DMS153 treated with DMSO at 0.1 percent for 48 hours (cell line): ENCODE measurements at regions not wholly inside any gene's neighbourhood (a gene's known extent, or its start where the extent isn't known, plus 50 kb on each side); places are given as distances from the start of the nearest gene placed in this dataset.
"Not testable (repeated sequence)": the region's sequence is repeated elsewhere in the genome, so short reads cannot be mapped to it uniquely, and the experiment has no call there.

Source experiments
- DNase-seq: peaks from one replicate; lab custom pipeline; 2025; ENCODE audit not compliant: unreplicated experiment; lab: John Stamatoyannopoulos, UW

DNA sequence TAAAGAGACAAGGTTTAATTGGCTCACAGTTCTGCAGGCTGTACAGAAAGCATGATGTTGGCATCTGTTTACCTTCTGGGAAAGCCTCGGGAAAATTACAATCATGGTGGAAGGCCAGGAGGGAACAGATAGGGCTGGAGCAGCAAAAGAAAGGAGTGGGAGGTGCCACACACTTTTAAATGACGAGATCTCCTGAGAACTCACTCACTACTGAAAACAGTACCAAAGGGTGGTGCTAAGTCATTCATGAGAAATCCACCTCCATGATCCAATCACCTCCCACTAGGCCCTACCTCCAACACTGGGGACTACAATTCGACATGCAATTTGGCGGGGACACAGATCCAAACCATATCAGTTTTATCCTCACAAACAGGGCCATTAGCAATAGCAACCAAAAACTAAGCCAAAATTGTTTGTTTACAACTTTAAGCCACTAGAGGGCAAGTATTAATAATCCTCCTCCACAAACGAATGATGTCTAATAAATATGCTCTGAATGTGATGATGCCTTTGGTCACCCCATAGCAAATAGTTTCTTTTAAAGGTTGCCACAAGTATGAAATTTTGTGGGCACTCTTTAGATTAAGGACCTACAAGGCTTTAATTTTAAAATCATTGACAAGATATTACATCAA, 129.2 kb upstream of the NRBF2 start:
- no peak for DNase-seq

DNA sequence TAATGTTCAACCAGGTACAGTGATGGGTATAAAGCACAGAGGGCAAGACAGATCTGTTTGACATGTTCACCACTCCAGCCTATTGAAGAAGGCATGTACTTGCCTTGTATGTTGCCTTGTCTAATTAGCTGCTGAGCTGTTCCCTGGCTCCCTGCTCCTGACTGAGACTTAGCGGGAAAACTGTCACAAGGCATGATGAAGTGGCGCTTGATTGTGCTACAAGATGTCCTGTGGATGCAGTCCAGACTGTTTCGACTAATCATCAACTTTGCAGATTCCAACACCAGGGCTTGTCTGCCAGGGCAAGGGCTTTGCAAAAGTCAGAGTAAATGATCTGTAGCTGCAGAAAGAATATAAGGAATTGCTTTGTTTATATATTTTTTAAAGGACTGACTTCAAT, 136.2 kb upstream of the NRBF2 start:
- no peak for DNase-seq

DNA sequence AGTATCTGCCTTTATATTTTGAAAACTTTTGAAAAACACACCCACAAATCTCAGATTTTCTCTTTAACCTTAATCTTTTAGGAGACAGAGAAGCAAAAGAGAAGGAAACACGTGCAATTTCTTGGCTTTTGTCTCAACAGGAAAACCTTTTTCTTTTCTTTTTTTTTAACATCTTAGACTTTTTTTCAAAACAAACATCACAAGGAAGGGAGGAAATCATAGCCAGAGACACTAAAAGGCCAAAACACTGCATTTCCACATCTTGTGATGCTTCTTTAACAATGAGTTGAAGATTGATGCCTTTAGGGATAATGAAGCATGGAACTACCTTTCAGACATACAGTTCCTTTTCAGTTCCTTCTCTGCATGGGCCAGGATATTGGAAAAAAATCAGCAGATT, 136.6 kb upstream of the NRBF2 start:
- no peak for DNase-seq

DNA sequence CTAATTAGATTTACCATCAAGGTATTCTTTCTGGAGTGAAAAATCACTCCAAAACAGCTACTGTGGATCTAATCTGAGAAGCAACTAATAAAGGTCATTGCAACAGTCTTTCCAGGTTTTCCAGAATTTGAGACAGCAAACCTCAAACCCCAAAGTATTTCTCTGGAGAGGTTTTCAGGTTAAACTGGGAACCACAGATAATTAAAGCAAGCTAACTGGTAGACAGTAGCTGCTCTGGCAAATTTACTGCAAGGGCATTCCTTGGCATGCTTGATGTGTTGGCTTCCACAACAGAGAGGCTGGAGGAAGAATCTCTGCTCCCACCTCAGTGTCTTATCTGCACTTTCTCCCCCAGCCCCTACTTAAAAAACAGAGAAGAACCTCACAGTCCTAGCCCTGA, 140.0 kb upstream of the NRBF2 start:
- DNase-seq, result no peak

DNA sequence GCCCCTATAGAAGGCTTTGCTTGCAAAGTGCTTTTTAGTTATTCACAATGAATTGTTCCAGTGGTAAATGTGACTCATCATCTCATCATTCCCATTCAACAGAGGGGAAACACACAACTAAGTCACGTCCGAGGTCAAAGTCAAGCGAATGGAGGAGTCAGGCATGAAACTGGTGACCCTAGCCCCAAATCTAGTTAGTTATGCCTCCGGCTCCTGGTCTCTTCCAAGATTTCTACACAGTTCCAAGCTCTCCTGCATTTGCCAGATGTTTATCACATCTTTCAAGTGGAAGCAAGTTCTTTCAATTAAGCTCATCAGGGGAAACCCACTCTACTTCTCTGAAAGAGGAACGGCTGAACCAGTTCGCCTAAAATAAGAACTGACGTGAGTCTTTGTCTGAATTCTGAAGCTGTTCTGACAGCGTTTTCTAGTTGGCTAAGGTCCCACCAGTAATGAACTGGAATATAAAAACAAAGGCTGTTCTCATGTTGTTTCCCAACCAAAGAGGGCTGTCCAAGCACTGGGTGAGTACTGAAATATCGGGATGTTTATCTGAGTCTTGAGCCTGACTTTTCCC, 140.9 kb upstream of the NRBF2 start:
- DNase-seq, result no peak

DNA sequence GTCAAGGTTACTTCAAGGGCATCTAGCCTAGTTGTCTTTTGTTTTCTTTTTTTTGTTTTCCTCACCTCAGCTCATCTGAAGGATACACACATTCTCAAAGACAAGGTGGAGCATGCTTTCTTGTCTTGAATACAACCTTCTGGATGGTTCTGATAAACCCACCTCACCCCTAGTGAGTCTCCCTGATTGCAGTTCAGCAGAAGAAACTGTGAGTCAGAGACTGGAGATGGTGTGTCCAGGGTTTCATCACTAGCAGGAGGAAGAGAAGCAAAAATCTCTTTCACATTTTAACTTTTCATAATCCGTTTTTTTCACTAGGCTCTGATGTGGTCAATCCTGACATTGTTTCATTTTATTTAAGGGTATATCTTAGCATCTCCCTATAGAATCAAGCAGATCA, 143.0 kb upstream of the NRBF2 start:
- no peak for DNase-seq

DNA sequence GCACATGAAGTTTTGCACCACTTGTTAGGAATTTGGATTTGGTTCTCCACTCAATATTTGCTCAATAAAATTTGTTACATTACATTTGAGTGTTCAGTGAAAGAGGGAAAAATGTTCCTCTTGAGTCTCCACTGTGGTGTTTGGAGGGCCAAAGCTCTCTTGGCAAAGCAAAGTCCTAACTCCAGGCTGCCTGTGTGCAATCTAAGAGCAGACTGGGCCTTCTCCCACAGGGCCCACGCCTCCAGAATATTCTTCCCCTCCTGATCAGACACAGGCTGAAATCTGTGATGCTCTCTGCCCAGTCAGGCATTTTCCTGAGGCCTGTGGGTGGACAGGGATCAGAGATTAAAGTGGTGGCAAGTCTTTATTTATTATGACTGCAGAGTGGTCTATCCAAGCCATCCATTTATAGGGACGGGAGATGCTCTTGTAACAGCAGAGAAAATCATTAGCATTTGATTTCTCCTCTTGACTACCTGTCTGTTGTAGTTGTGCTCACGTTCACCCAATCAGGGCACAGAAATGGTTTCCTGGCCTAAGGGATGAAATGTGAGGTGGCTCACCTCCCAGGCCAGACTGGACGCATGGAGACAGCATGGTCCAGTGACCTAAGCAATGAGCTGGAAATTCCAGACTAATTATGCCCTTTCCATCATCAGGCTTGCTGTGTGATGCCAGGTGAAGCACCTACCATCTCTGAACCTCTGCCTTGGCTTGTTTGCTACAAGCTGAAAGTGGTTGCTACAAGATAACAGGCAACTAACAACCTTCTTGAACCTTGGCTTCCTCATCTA, 147.1 kb upstream of the NRBF2 start:
- DNase-seq, result no peak

DNA sequence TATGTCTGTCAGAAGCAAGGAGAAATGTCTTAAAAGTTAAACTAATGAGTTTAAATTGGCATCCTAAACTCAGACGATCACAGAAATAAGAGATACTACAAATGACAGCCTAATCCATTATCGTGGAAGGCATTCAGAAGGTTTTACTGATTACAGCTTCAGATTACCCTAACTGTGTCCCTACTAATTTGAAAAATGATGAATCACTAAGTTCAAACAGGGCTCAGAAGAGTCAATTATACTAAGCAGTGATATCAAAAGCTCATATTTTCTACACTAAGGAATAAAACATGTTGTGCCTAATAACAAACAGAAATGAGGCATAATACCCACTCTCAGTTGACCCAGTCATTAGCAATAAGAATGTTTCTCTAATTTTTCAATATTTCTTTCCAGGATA, 152.0 kb upstream of the NRBF2 start:
- DNase-seq, result no peak

DNA sequence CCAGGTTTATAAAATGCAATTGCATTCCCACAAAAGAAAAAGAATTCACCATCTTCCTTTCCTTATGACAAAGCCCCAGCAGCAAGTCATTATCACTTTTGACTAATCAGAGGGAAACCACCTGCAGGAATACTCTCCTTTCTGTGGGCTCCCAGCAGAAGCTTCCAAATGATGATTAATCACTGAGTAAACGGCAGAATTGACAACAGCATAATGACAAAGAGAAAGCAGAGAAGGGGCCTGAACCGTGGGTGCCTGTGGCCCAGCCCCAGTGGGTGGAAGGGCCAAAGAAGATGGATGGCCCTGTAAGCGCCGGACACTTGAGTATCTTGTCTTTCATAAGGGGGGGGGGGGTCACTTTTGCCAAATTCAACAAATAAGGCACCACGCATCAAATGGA, 152.4 kb upstream of the NRBF2 start:
- DNase-seq, result no peak

DNA sequence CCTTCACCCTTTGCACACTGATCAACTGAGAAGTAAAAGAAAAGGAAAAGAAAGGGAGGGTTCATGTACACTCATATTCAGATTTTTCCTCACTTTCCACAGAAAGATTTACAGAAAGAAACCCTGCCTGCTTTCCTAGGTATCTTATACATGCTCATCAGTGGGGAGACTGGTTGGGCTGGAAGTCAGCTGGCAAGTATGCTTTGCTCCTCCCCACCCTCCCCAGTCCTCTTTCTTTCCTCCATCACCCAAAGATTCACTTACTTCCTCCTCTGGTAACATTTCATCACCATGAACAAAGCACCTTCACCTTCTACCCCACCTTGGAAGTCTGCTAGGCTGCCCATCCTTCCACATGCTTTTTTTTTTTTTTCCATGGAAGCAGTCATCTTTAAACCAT, 153.2 kb upstream of the NRBF2 start:
- DNase-seq, result no peak

DNA sequence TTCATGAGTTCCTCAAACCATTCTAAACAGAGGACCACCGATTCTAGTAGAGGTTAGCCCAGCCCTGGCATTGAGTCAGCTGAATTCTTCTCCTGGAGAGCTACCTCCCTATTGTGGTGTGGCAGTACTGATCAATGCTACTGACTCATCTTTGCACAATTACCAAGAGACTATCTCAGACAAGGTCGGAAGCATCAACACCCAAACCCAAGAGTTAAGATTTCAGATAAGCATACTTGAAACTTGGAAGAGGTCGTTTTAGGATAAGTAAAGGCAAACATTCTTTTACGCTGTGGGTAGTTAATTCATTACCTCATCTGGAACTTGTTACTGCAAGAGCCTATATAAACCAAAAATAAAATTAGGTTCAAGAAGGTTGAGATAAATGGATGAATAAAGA, 154.6 kb upstream of the NRBF2 start:
- no peak for DNase-seq

DNA sequence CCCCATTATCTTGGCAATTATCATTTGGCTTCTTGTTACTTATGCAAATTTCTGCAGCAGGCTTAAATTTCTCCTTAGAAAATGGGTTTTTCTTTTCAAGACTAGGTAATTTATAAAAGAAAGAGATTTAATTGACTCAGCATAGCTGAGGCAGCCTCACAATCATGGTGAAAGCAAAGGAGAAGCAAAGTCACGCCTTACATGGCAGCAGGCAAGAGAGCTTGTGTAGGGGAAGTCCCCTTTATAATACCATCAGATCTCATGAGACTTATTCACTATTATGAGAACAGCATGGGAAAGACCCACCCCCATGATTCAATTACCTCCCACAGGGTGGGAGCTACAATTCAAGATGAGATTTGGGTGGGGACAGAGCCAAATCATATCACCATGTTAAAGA, 158.3 kb upstream of the NRBF2 start:
- DNase-seq, result not testable (repeated sequence)

DNA sequence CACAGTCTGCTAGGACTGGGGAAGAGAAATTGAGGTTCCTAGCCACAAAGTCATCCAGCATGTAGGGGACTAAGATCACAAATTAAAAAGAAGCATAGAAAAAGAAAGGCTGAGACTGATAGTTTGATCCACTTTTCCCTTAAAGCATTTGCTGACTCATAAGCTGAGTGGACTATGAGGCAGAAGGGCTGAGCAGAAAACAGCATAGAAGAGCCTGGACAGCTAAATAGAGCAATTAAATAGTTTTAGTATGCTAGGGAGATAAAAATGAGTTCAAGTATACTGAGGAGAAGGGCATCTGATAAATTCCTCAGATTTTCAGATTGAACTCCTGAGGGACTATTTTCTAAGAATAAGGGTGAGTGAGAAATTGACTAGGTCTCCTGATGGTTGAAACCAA, 155.9 kb upstream of the EGR2 start:
- DNase-seq, result no peak

DNA sequence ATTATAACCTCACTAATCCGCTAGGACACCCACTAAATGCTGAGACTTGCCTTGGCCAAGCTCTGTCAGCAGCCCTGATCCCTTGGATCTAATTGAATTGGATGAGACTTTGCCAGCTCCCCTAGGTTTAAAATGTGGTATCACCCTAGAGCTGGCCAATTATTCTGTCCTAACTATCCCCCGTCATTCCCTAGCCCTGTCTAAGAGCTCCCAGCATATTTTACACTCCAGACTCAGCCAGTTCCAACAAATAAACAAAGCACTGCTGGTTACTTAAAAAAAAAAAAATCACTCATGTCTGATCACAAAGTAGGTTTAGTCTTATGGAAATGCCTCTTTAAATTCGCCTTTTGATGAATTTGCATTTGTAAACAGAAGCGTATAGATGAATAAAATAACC, 147.9 kb upstream of the EGR2 start:
- DNase-seq, result no peak

DNA sequence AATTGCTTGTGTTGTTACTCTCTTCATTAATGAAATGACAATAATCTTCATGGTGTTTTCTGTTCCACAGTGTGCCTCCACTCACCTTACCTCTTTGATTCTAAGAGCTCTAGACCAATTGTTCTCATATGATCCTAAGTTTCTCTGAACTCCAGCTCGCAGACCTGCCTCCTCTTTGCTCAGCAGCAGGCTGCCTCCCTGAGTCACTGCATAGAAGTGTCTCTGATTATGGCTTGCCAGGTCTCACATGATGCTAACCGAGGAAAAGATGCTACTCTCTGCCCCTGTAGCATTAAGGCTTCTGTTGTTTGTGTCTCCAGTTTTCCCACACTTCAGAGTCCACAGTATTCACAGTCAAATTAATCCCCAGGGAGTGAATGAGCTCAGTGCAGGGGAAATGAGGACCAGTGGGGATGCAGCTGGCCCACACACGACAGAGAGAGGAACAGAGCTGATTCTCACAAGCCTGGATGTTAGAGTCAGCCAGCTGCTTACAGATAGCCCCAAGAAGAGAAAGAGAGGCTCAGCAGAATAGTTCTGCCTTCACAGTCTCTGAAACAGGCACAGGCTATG, 145.9 kb upstream of the EGR2 start:
- DNase-seq, result no peak

DNA sequence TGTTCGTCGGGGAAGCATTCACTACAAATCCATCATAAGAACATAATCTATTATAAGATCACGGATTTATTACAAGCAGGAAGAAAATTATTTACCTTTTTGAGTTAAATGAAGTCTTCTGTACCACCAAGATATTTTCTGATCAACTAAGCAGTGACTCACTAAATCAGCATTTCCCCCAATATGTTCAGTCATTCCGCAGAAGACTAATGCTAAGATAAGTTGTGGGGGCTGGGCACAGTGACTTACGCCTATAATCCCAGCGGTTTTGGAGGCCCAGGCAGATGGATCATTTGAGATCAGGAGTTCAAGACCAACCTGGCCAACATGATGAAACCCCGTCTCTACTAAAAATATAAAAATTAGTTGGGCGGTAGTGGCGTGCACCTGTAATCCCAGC, 144.2 kb upstream of the EGR2 start:
- DNase-seq, result no peak

DNA sequence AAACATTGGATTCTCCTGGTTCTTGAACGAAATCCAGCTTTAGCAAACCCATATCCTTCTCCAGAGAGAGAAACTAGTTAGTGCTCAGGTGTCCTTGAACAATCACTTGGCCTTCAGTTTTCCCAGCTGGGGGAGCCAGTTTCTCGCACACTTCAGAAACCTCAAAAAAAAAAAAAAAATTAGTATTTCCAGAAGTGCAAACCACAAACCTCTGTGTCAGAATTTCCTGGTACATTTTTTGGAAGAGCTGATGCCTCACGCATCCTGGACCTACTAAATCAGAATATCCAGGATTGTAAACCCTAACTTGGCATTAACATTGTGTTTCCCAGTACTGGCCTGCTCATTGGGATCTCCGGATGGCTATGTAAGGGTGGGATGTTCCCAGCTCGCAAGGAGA, 143.4 kb upstream of the EGR2 start:
- no peak for DNase-seq

DNA sequence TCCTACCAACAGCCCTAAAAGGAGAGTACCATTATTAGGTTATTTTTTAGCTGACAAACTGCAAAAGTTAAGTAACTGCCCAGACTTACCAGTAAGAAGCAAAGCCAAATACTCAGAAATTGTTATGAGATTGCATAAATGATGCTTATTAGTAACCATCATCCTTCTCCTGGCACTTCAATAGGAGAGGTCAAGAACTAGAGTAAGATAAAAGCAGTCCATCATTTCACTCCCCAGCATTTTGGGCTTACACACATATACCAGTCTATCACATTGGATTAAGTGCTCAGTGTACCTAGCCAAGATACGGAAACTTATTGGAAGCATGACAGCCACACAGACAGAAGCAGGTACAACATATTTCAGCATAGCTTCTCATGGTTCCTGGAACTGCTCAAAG, 142.8 kb upstream of the EGR2 start:
- DNase-seq, result no peak

DNA sequence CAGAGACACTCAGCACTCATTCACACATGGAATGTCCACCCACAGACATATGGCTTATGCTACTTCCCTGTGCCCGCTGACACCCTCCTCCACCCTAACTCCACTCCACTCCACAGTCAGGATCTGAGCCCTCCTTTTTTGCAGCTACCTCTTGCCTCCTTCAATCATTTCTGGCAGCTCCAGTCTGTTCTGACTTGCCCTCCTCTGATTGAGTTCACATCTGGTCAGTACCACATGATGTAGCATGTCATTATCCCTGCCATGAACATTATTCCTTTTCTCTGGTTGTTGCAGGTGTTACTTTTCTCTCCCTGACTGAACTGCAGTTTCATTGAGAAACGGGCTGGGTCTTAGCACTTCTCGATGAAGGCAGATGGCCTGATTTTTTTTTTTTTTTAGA, 130.1 kb upstream of the EGR2 start:
- DNase-seq, result no peak

DNA sequence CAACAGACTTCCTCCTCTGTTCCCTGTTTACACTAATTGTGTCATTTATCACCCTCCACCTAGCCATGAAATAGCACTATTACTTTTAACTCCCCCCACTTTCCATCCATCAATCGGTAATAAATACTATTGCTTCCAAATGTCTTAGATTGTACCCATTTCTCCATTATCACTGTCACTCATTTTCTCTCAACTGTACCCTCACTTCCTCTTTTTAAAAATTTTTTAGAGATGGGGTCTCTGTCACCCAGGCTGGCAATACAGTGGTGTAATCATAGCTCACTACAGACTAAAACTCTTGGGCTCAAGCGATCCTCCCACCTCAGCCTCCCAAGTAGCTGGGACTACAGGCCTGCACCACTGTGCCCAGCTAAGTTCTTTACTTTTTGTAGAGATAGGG, 123.5 kb upstream of the EGR2 start:
- no peak for DNase-seq

DNA sequence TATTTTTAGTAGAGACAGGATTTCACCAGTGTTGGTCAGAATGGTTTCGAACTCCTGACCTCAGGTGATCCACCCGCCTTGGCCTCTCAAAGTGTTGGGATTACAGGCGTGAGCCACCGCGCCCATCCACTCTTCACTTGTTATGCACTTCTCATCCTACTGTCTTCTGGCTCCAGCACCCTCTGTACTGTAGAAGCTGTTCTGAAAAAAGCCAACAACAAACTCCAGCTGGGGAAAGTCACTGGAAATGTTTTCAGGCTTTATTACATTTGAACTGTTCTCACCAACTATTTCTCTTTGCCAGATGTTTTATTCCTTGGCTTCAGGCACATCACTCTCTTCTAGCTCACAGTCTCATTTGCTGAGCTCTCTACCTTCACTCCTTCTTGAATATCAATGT, 122.5 kb upstream of the EGR2 start:
- DNase-seq, result no peak

DNA sequence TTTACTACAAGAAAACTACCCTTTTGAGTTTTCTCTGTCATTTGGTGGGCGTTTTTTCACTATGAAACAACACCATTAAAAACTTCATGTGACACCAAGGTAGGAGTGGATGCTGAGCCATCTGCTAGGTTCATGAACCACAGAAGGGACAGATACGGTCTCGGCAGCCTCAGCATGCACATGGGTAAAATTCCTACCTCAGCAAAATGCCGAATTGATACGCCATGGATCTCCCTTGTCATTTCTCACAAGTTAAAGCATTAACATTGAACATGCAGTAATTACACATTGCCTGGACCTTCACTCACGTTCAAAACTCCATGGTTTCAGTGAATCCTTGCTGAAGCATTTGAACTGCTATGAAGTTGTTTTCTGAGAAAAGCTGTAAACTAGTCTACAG, 121.5 kb upstream of the EGR2 start:
- no peak for DNase-seq
